GM12878 (cell line): ENCODE measurements at regions not wholly inside any gene's neighbourhood (a gene's known extent, or its start where the extent isn't known, plus 50 kb on each side); places are given as distances from the start of the nearest gene placed in this dataset.

Experiments used
- ATAC-seq: fragments of 200-7000 bp; cut with Tn5 transposase; 3 replicates; pipeline ENCODE4 v1.9.1; 2020; ENCODE audit warnings: mild to moderate bottlenecking, moderate library complexity
- BruUV-seq: library from RNA; stranded (reverse); fragments of 400-500 nt; replicated peaks from 2 replicates; lab custom pipeline; 2021; lab: Mats Ljungman, UMichigan
- CTCF ChIA-PET: fragments of 300-600 bp; sonication (Branson Sonifier 250); formaldehyde crosslinking; extraction: SDS; loops from one replicate; lab custom pipeline; 2021; ENCODE audit warnings: inconsistent platforms; lab: Yijun Ruan, JAX
- POLR2A ChIA-PET: fragments of 350-600 bp; formaldehyde crosslinking; extraction: SDS; loops from one replicate; lab custom pipeline; 2021; ENCODE audit warnings: inconsistent platforms; lab: Charles Lee
- RAD21 ChIA-PET: fragments of 300-600 bp; sonication (Branson Sonifier 250); formaldehyde crosslinking; loops from one replicate; lab custom pipeline; 2023; ENCODE audit warnings: antibody characterized with exemption; ENCODE audit not compliant: unreplicated experiment; lab: Charles Lee
- SMC1A ChIA-PET: fragments of 300-600 bp; sonication (Branson Sonifier 250); formaldehyde crosslinking; loops from one replicate; lab custom pipeline; 2023; ENCODE audit not compliant: unreplicated experiment, uncharacterized antibody; lab: Charles Lee
- DNase-seq: peaks from one replicate; pipeline ENCODE4 v3.0.0-alpha.2; 2011; ENCODE audit warnings: low read depth, low spot score
- FAIRE-seq: peaks from 3 replicates; lab custom pipeline; 2011; peaks lifted over from hg19 to GRCh38; lab: Jason Lieb, UNC
- H2AFZ ChIP-seq: 2 replicates; pipeline ENCODE4 v1.6.0; 2011; ENCODE audit warnings: low read depth, low read length, control low read depth; ENCODE audit not compliant: control insufficient read depth
- H3K27ac ChIP-seq: 2 replicates; pipeline ENCODE4 v1.5.1; 2011; ENCODE audit warnings: control low read depth; ENCODE audit not compliant: control insufficient read depth, insufficient read depth
- H3K27me3 ChIP-seq, 2 experiments: replicated peaks in 1 of 2; 2 replicates each; pipeline versions ENCODE4 v1.6.0 to v1.6.1; 2011; ENCODE audit warnings: low read length in 1 of 2; ENCODE audit not compliant: control insufficient read depth in 2 of 2, insufficient read depth in 2 of 2
- H3K36me3 ChIP-seq, 2 experiments: 2 replicates each; pipeline ENCODE4 v1.5.1; 2011; ENCODE audit warnings: low read length in 1 of 2; ENCODE audit not compliant: control insufficient read depth in 2 of 2, insufficient read depth in 2 of 2
- H3K4me1 ChIP-seq: 2 replicates; pipeline ENCODE4 v1.6.1; 2011; ENCODE audit warnings: mild to moderate bottlenecking, low read length, moderate library complexity, mixed read lengths; ENCODE audit not compliant: control insufficient read depth, insufficient read depth
- H3K4me2 ChIP-seq: 2 replicates; pipeline ENCODE4 v1.6.0; 2011; ENCODE audit warnings: control low read depth; ENCODE audit not compliant: control insufficient read depth, insufficient read depth
- H3K4me3 ChIP-seq: fragments of 200-600 bp; sonication (generic); 2 replicates; pipeline ENCODE4 v1.5.1; 2016
- H3K79me2 ChIP-seq: 2 replicates; pipeline ENCODE4 v1.6.0; 2011; ENCODE audit warnings: low read length; ENCODE audit not compliant: control insufficient read depth, insufficient read depth
- H3K9ac ChIP-seq: 2 replicates; pipeline ENCODE4 v1.8.0; 2011; ENCODE audit warnings: low read length, control low read depth, mixed read lengths; ENCODE audit not compliant: control insufficient read depth, insufficient read depth
- H3K9me3 ChIP-seq: replicated peaks from 3 replicates; pipeline ENCODE4 v1.5.1; 2011; ENCODE audit warnings: mild to moderate bottlenecking, low read length; ENCODE audit not compliant: control insufficient read depth, insufficient read depth
- H4K20me1 ChIP-seq: 2 replicates; pipeline ENCODE4 v1.6.0; 2011; ENCODE audit not compliant: control insufficient read depth, insufficient read depth
- ATF7 ChIP-seq: fragments of 450-650 bp; IDR thresholded peaks from 2 replicates; pipeline ENCODE4 v1.6.1; 2016; ENCODE audit warnings: low read depth, mild to moderate bottlenecking
- PAX5 ChIP-seq: IDR thresholded peaks from 2 replicates; pipeline ENCODE4 v1.6.1; 2011; ENCODE audit warnings: low read depth, low read length, borderline replicate concordance
- PML ChIP-seq: IDR thresholded peaks from 2 replicates; pipeline ENCODE4 v1.6.1; 2012; ENCODE audit warnings: low read length, inconsistent platforms
- POLR2A ChIP-seq: IDR thresholded peaks from 2 replicates; pipeline ENCODE4 v1.6.1; 2011; ENCODE audit warnings: low read depth, mild to moderate bottlenecking, low read length
- POLR2AphosphoS5 ChIP-seq: IDR thresholded peaks from 2 replicates; pipeline ENCODE4 v1.6.1; 2011; ENCODE audit warnings: mild to moderate bottlenecking, low read length, inconsistent platforms
- RAD21 ChIP-seq: IDR thresholded peaks from 2 replicates; pipeline ENCODE4 v1.6.1; 2011; ENCODE audit warnings: mild to moderate bottlenecking, low read depth, low read length, moderate library complexity; ENCODE audit not compliant: insufficient read depth
- SMC3 ChIP-seq: IDR thresholded peaks from 2 replicates; pipeline ENCODE4 v1.6.1; 2011; ENCODE audit warnings: low read length, improper control_type of control experiment, borderline replicate concordance
- YY1 ChIP-seq: IDR thresholded peaks from 2 replicates; pipeline ENCODE4 v1.6.1; 2011; ENCODE audit warnings: low read depth, mild to moderate bottlenecking, low read length
- WGBS: methylation state at CpG from one replicate; pipeline ENCODE4 v1.1.6; 2016; ENCODE audit warnings: low lambda C conversion rate; ENCODE audit not compliant: insufficient replicate concordance, insufficient coverage; ENCODE audit errors: missing lambda C conversion rate; 5-methylcytosine and 5-hydroxymethylcytosine counted together
- in situ Hi-C: fragments of 300-500 bp; cut with MboI; formaldehyde crosslinking; loops from 9 replicates; pipeline ENCODE4 v1.14.3; 2018; ENCODE audit warnings: mixed read lengths
- intact Hi-C: fragments of 100-400 bp; cut with micrococcal nuclease; formaldehyde crosslinking; loops from one replicate; pipeline ENCODE4 v1.14.2; 2022; ENCODE audit not compliant: unreplicated experiment
- TF ChIP-seq, protein P1 (sequence below): fragments of 450-650 bp; IDR thresholded peaks from 2 replicates; pipeline ENCODE4 v1.6.1; 2017; ENCODE audit warnings: mild to moderate bottlenecking, low read depth, inconsistent platforms; ENCODE audit not compliant: poor library complexity, severe bottlenecking
- TF ChIP-seq, protein P2 (sequence below): fragments of 450-650 bp; formaldehyde crosslinking; IDR thresholded peaks from 2 replicates; pipeline ENCODE4 v1.4.0; 2020; ENCODE audit warnings: mild to moderate bottlenecking, moderate library complexity
- TF ChIP-seq, protein P3 (sequence below), 3 experiments: IDR thresholded peaks in 2 of 3; conservative IDR thresholded peaks in 1 of 3; 2 replicates each; pipeline ENCODE4 v1.5.1; 2011; ENCODE audit warnings: low read depth in 3 of 3, low read length in 3 of 3, mild to moderate bottlenecking in 3 of 3, control low read depth in 2 of 3, moderate library complexity in 2 of 3, inconsistent platforms in 1 of 3, mixed read lengths in 1 of 3; ENCODE audit not compliant: control insufficient read depth in 2 of 3, insufficient read depth in 1 of 3; ENCODE audit errors: extremely low read depth in 1 of 3

DNA sequence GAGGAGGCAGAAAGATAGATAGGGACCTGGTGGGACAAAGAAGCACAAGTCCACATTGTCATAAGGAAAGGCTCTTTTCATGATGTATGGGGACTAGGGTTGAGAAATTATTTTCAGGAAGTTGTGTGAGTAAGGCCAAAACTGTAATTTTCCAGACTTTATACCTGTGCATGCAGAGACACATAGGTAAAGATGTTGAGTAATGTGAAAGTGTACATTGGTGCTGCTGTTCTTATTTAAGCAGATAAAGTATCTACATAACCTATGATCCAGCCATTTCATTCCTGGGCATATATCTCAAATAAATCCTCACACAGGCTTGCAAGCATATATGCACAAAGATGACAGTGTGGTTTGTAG is 332.2 kb downstream of the DUSP6 start (continued):
- TF ChIP-seq, protein P1, sequence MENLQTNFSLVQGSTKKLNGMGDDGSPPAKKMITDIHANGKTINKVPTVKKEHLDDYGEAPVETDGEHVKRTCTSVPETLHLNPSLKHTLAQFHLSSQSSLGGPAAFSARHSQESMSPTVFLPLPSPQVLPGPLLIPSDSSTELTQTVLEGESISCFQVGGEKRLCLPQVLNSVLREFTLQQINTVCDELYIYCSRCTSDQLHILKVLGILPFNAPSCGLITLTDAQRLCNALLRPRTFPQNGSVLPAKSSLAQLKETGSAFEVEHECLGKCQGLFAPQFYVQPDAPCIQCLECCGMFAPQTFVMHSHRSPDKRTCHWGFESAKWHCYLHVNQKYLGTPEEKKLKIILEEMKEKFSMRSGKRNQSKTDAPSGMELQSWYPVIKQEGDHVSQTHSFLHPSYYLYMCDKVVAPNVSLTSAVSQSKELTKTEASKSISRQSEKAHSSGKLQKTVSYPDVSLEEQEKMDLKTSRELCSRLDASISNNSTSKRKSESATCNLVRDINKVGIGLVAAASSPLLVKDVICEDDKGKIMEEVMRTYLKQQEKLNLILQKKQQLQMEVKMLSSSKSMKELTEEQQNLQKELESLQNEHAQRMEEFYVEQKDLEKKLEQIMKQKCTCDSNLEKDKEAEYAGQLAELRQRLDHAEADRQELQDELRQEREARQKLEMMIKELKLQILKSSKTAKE, result no peak

DNA sequence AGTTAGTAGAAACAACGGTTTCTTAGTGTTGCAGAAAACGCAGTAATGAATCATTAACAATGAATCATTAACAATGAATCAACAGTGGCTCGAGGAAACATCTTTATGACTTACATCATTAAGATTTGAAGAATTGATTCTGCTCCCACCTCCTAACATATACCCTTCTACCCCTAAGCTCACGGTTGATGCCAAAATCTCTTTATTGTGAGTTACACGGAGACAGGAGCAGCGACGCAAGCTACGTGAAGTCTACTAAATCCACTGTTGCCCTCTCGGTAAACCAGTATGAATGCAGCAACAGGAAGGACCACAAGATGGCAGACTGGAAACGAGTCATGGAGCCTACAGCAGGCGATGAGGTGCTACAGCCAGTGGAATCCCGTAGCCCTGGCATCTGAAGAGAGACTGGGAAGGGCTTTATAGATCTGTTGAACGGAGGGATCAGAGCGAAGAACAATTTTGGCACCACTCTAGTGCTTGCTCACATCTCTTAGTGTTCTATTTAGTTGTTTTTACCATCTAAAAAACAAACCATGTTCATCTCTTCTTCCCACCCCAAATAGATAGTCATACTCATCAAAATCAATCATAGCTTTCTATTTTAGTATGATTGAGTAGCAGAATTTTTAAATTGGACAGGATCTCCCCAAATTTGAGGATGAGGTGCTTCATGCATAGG is 332.7 kb downstream of the DUSP6 start:
- no peaks in the 10 kb centered on the region for H4K20me1 ChIP-seq
- DNase-seq, result peak; percentile 32
- H3K36me3 ChIP-seq, result no peaks in the 10 kb centered on the region
- H3K9ac ChIP-seq, result no peak overlapping the region
- peak; percentile 99 for ATAC-seq
- peak overlapping the region; percentile 28; the same call in 1 of the 2 replicates for H3K4me2 ChIP-seq
- intact Hi-C loops, result loop anchor here (1.0 kb wide), 2 partner anchors 442 to 510 kb away; no protein-coding TSS in a partner anchor
- no peaks in the 10 kb centered on the region for H3K9me3 ChIP-seq
- in situ Hi-C loops, result loop anchor here (5.0 kb wide), 2 partner anchors 443 to 508 kb away; partner anchors contain the start of gene POC1B
- H3K27ac ChIP-seq, result no peak overlapping the region
- peak overlapping the region; percentile 44; the same call in 1 of the 2 replicates for H2AFZ ChIP-seq
- WGBS, result 16% methylated on average over 14 of the region's 14 CpGs
- ChIA-PET RAD21 (interaction anchor here (0.7 to 3.2 kb wide), 5 partner anchors 440 to 505 kb away, joined by 3 to 31 read pairs (median 3); partner anchors contain the start of gene GALNT4), SMC1A (interaction anchor here (0.6 to 2.3 kb wide), 11 partner anchors 9 to 508 kb away, joined by 3 to 23 read pairs (median 3); partner anchors contain the start of gene GALNT4), CTCF (interaction anchor here (0.6 to 6.1 kb wide), 17 partner anchors 9 to 1835 kb away, joined by 3 to 94 read pairs (median 3); no protein-coding TSS in a partner anchor), POLR2A (interaction anchor here (0.6 kb wide), 2 partner anchors 265 to 928 kb away, joined by 3 to 4 read pairs; no protein-coding TSS in a partner anchor)
- BruUV-seq, result no TSS peak
- H3K4me3 ChIP-seq, result no peak overlapping the region
- no peaks in the 10 kb centered on the region for H3K79me2 ChIP-seq
- peak; percentile 92 for FAIRE-seq
- H3K27me3 ChIP-seq, result no peaks in the 10 kb centered on the region
- no peaks in the 10 kb centered on the region for H3K4me1 ChIP-seq
- TF ChIP-seq PML (no peak), POLR2AphosphoS5 (no peak), PAX5 (no peak), SMC3 (peak; percentile 91), ATF7 (no peak), RAD21 (peak; percentile 91), POLR2A (no peak), YY1 (peak; percentile 76; the same call in 1 of the 2 replicates)
- TF ChIP-seq, protein P2, sequence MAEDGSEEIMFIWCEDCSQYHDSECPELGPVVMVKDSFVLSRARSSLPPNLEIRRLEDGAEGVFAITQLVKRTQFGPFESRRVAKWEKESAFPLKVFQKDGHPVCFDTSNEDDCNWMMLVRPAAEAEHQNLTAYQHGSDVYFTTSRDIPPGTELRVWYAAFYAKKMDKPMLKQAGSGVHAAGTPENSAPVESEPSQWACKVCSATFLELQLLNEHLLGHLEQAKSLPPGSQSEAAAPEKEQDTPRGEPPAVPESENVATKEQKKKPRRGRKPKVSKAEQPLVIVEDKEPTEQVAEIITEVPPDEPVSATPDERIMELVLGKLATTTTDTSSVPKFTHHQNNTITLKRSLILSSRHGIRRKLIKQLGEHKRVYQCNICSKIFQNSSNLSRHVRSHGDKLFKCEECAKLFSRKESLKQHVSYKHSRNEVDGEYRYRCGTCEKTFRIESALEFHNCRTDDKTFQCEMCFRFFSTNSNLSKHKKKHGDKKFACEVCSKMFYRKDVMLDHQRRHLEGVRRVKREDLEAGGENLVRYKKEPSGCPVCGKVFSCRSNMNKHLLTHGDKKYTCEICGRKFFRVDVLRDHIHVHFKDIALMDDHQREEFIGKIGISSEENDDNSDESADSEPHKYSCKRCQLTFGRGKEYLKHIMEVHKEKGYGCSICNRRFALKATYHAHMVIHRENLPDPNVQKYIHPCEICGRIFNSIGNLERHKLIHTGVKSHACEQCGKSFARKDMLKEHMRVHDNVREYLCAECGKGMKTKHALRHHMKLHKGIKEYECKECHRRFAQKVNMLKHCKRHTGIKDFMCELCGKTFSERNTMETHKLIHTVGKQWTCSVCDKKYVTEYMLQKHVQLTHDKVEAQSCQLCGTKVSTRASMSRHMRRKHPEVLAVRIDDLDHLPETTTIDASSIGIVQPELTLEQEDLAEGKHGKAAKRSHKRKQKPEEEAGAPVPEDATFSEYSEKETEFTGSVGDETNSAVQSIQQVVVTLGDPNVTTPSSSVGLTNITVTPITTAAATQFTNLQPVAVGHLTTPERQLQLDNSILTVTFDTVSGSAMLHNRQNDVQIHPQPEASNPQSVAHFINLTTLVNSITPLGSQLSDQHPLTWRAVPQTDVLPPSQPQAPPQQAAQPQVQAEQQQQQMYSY (CRISPR knock-in tag), result no peak
- TF ChIP-seq, protein P3, sequence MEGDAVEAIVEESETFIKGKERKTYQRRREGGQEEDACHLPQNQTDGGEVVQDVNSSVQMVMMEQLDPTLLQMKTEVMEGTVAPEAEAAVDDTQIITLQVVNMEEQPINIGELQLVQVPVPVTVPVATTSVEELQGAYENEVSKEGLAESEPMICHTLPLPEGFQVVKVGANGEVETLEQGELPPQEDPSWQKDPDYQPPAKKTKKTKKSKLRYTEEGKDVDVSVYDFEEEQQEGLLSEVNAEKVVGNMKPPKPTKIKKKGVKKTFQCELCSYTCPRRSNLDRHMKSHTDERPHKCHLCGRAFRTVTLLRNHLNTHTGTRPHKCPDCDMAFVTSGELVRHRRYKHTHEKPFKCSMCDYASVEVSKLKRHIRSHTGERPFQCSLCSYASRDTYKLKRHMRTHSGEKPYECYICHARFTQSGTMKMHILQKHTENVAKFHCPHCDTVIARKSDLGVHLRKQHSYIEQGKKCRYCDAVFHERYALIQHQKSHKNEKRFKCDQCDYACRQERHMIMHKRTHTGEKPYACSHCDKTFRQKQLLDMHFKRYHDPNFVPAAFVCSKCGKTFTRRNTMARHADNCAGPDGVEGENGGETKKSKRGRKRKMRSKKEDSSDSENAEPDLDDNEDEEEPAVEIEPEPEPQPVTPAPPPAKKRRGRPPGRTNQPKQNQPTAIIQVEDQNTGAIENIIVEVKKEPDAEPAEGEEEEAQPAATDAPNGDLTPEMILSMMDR (IDR thresholded peaks at IDR 0.05 in 2 of 3, conservative IDR thresholded peaks at IDR 0.05 in 1 of 3; ENCODE audit: control insufficient read depth in 2 of 3, extremely low read depth in 1 of 3, insufficient read depth in 1 of 3, low read depth in 3 of 3, low read length in 3 of 3), result peak; percentile 76 to 91 (median 77); a peak in 5 of 6 replicates
